GM21423 (cell line): ENCODE measurements at regions not wholly inside any gene's neighbourhood (a gene's known extent, or its start where the extent isn't known, plus 50 kb on each side); places are given as distances from the start of the nearest gene placed in this dataset.
"Not testable (repeated sequence)": the region's sequence is repeated elsewhere in the genome, so short reads cannot be mapped to it uniquely, and the experiment has no call there.

ENCODE experiments used
- ATAC-seq: cut with Tn5 transposase; IDR thresholded peaks from one replicate; pipeline ENCODE4 v1.9.1; 2021; ENCODE audit warnings: mild to moderate bottlenecking, moderate library complexity; ENCODE audit not compliant: unreplicated experiment

GRCh38 chr5:144048259-144048856, 122.1 kb downstream of the YIPF5 start:
- ATAC-seq = no peak

- not testable (repeated sequence) for ATAC-seq
Observed at GRCh38 chr5:144055391-144055790, 115.1 kb downstream of the YIPF5 start.

GRCh38 chr5:144060091-144060490, 110.4 kb downstream of the YIPF5 start:
- ATAC-seq = not testable (repeated sequence)

GRCh38 chr5:144060598-144060997, 109.9 kb downstream of the YIPF5 start:
- ATAC-seq = no peak

GRCh38 chr5:144065786-144066185, 104.7 kb downstream of the YIPF5 start:
- no peak for ATAC-seq

- no peak for ATAC-seq
Observed at GRCh38 chr5:144072518-144072927, 97.9 kb downstream of the YIPF5 start.

GRCh38 chr5:144076521-144077083, 93.9 kb downstream of the YIPF5 start:
- ATAC-seq = no peak

GRCh38 chr5:144083185-144083584, 87.3 kb downstream of the YIPF5 start:
- ATAC-seq = no peak

GRCh38 chr5:144084971-144085370, 85.5 kb downstream of the YIPF5 start:
- ATAC-seq = no peak

- ATAC-seq = no peak
Observed at GRCh38 chr5:144085381-144085780, 85.1 kb downstream of the YIPF5 start.

GRCh38 chr5:144086295-144086694, 84.2 kb downstream of the YIPF5 start:
- no peak for ATAC-seq

GRCh38 chr5:144087576-144087975, 82.9 kb downstream of the YIPF5 start:
- no peak for ATAC-seq

GRCh38 chr5:144088206-144089064, 82.0 kb downstream of the YIPF5 start:
- ATAC-seq = no peak

- ATAC-seq = peak; percentile 61
Observed at GRCh38 chr5:144089401-144090021, 80.9 kb downstream of the YIPF5 start.

GRCh38 chr5:144092508-144092907, 78.0 kb downstream of the YIPF5 start:
- no peak for ATAC-seq

- no peak for ATAC-seq
Observed at GRCh38 chr5:144093400-144093799, 77.1 kb downstream of the YIPF5 start.

- no peak for ATAC-seq
Observed at GRCh38 chr5:144093868-144094267, 76.6 kb downstream of the YIPF5 start.

GRCh38 chr5:144100702-144101101, 69.8 kb downstream of the YIPF5 start:
- no peak for ATAC-seq

- ATAC-seq = no peak
Observed at GRCh38 chr5:144101616-144102015, 68.8 kb downstream of the YIPF5 start.

GRCh38 chr5:144102361-144102760, 68.1 kb downstream of the YIPF5 start:
- ATAC-seq = no peak

GRCh38 chr5:144102979-144103378, 67.5 kb downstream of the YIPF5 start:
- ATAC-seq = no peak
